ENCODE measurements at regions not wholly inside any gene's neighbourhood (a gene's known extent, or its start where the extent isn't known, plus 50 kb on each side); places are given as distances from the start of the nearest gene placed in this dataset.

GRCh38 chr1:172755099-172755498 lies 96.2 kb downstream of the FASLG start:
- no peaks in the 10 kb centered on the region for H3K36me3 Mint-ChIP-seq (ENCODE audit: low read depth)
- no peak overlapping the region for H3K4me3 Mint-ChIP-seq
- no peaks in the 10 kb centered on the region for H3K27me3 Mint-ChIP-seq (ENCODE audit: low read depth)
- no peak overlapping the region for H3K27ac Mint-ChIP-seq (ENCODE audit: unreplicated experiment)
- H3K9me3 Mint-ChIP-seq = peaks cover 4% of the 10 kb centered on the region
- peaks cover 11% of the 10 kb centered on the region for H3K4me1 Mint-ChIP-seq
- no peak for DNase-seq (ENCODE audit: low read depth, low spot score)
- TF ChIP-seq CTCF (conservative IDR thresholded peaks at IDR 0.05) = no peak

GRCh38 chr1:172756024-172756423 lies 97.1 kb downstream of the FASLG start:
- TF ChIP-seq CTCF (conservative IDR thresholded peaks at IDR 0.05) = no peak
- H3K4me1 Mint-ChIP-seq = peaks cover 20% of the 10 kb centered on the region
- peaks cover 7% of the 10 kb centered on the region for H3K9me3 Mint-ChIP-seq

GRCh38 chr1:172758259-172758658 lies 99.4 kb downstream of the FASLG start:
- peaks cover 23% of the 10 kb centered on the region for H3K4me1 Mint-ChIP-seq
- TF ChIP-seq CTCF (conservative IDR thresholded peaks at IDR 0.05) = no peak
- H3K27me3 Mint-ChIP-seq (ENCODE audit: low read depth) = no peaks in the 10 kb centered on the region
- no peak overlapping the region for H3K27ac Mint-ChIP-seq (ENCODE audit: unreplicated experiment)
- peaks cover 7% of the 10 kb centered on the region for H3K9me3 Mint-ChIP-seq
- H3K36me3 Mint-ChIP-seq (ENCODE audit: low read depth) = no peaks in the 10 kb centered on the region
- no peak for DNase-seq (ENCODE audit: low read depth, low spot score)
- no peak overlapping the region for H3K4me3 Mint-ChIP-seq

More at GRCh38 chr1:172756024-172756423, 97.1 kb downstream of the FASLG start:
- Mint-ChIP-seq H3K27me3 (ENCODE audit: low read depth) (no peaks in the 10 kb centered on the region), H3K36me3 (ENCODE audit: low read depth) (no peaks in the 10 kb centered on the region), H3K27ac (ENCODE audit: unreplicated experiment) (no peak overlapping the region), H3K4me3 (no peak overlapping the region)
- no peak for DNase-seq (ENCODE audit: low read depth, low spot score)

GRCh38 chr1:172760121-172760520 lies 101.2 kb downstream of the FASLG start:
- no peaks in the 10 kb centered on the region for H3K27me3 Mint-ChIP-seq (ENCODE audit: low read depth)

GRCh38 chr1:172761581-172762486 lies 102.9 kb downstream of the FASLG start:
- Mint-ChIP-seq H3K27me3 (ENCODE audit: low read depth) (no peaks in the 10 kb centered on the region), H3K4me1 (peaks cover 20% of the 10 kb centered on the region), H3K4me3 (no peak overlapping the region), H3K27ac (ENCODE audit: unreplicated experiment) (no peak overlapping the region), H3K36me3 (ENCODE audit: low read depth) (no peaks in the 10 kb centered on the region), H3K9me3 (peaks cover 7% of the 10 kb centered on the region)
- DNase-seq (ENCODE audit: low read depth, low spot score) = no peak
- TF ChIP-seq CTCF (conservative IDR thresholded peaks at IDR 0.05) = no peak

More at GRCh38 chr1:172760121-172760520, 101.2 kb downstream of the FASLG start:
- no peaks in the 10 kb centered on the region for H3K36me3 Mint-ChIP-seq (ENCODE audit: low read depth)
- no peak for DNase-seq (ENCODE audit: low read depth, low spot score)
- TF ChIP-seq CTCF (conservative IDR thresholded peaks at IDR 0.05) = no peak
- peak overlapping the region; percentile 11 for H3K4me3 Mint-ChIP-seq
- no peak overlapping the region for H3K27ac Mint-ChIP-seq (ENCODE audit: unreplicated experiment)
- peaks cover 20% of the 10 kb centered on the region for H3K4me1 Mint-ChIP-seq
- H3K9me3 Mint-ChIP-seq = peaks cover 11% of the 10 kb centered on the region

Data from neural crest cell (in vitro differentiated cells).